ENCODE measurements at regions not wholly inside any gene's neighbourhood (a gene's known extent, or its start where the extent isn't known, plus 50 kb on each side); places are given as distances from the start of the nearest gene placed in this dataset.

GRCh38 chr2:37783545-37783944 lies 112.1 kb upstream of the CDC42EP3 start:
- no peak overlapping the region for H3K4me3 ChIP-seq
- H3K4me1 ChIP-seq: no peaks in the 10 kb centered on the region

GRCh38 chr2:37784071-37784758 lies 112.8 kb upstream of the CDC42EP3 start:
- no peaks in the 10 kb centered on the region for H3K4me1 ChIP-seq
- 85 to 95% methylated on average over 3 of the region's 3 CpGs for WGBS, 2 donors
- no peak overlapping the region for H3K4me3 ChIP-seq
- H3K27me3 ChIP-seq: no peaks in the 10 kb centered on the region
- peaks cover 0 to 19% (median 5%) of the 10 kb centered on the region in 4 donors for H3K9me3 ChIP-seq
- H3K27ac ChIP-seq: no peak overlapping the region
- no peak for DNase-seq (ENCODE audit: low spot score in 2 of 2)
- H3K36me3 ChIP-seq: no peaks in the 10 kb centered on the region
- TF ChIP-seq CTCF (IDR thresholded peaks at IDR 0.05): no peak
- TF ChIP-seq POLR2A (IDR thresholded peaks at IDR 0.05): no peak
- TF ChIP-seq EP300 (IDR thresholded peaks at IDR 0.05): no peak

More at GRCh38 chr2:37783545-37783944, 112.1 kb upstream of the CDC42EP3 start:
- DNase-seq (ENCODE audit: low spot score in 2 of 2): no peak
- Histone ChIP-seq H3K27me3 (no peaks in the 10 kb centered on the region), H3K9me3 (peaks cover 0 to 12% (median 3%) of the 10 kb centered on the region in 4 donors), H3K27ac (no peak overlapping the region), H3K36me3 (no peaks in the 10 kb centered on the region)
- TF ChIP-seq CTCF (IDR thresholded peaks at IDR 0.05) (no peak), EP300 (IDR thresholded peaks at IDR 0.05) (no peak), POLR2A (IDR thresholded peaks at IDR 0.05) (no peak)
- WGBS, 2 donors: 86 to 93% methylated on average over 4 of the region's 4 CpGs

GRCh38 chr2:37784759-37785149 lies 113.3 kb upstream of the CDC42EP3 start:
- 73 to 75% methylated on average over 5 of the region's 5 CpGs for WGBS, 2 donors
- Histone ChIP-seq H3K36me3 (no peaks in the 10 kb centered on the region), H3K4me3 (no peak overlapping the region), H3K4me1 (peaks cover 0 to 3% (median 0%) of the 10 kb centered on the region in 4 donors), H3K9me3 (peaks cover 0 to 20% (median 5%) of the 10 kb centered on the region in 4 donors), H3K27me3 (no peaks in the 10 kb centered on the region), H3K27ac (no peak overlapping the region)
- TF ChIP-seq EP300 (IDR thresholded peaks at IDR 0.05) (no peak), POLR2A (IDR thresholded peaks at IDR 0.05) (no peak), CTCF (IDR thresholded peaks at IDR 0.05) (no peak)
- no peak for DNase-seq (ENCODE audit: low spot score in 2 of 2)

- H3K9me3 ChIP-seq: peaks cover 0 to 20% (median 5%) of the 10 kb centered on the region in 4 donors
- TF ChIP-seq EP300 (IDR thresholded peaks at IDR 0.05) (no peak), POLR2A (IDR thresholded peaks at IDR 0.05) (no peak), CTCF (IDR thresholded peaks at IDR 0.05) (no peak)
- no peak for DNase-seq (ENCODE audit: low spot score in 2 of 2)
- H3K27ac ChIP-seq: no peak overlapping the region
- no peaks in the 10 kb centered on the region for H3K27me3 ChIP-seq
- H3K36me3 ChIP-seq: no peaks in the 10 kb centered on the region
- WGBS, 2 donors: 90 to 92% methylated on average over 1 of the region's 1 CpG
- H3K4me3 ChIP-seq: no peak overlapping the region
- H3K4me1 ChIP-seq: peaks cover 0 to 3% (median 0%) of the 10 kb centered on the region in 4 donors
Measured at GRCh38 chr2:37786191-37786698, 114.8 kb upstream of the CDC42EP3 start.

GRCh38 chr2:37786854-37787253 lies 115.4 kb upstream of the CDC42EP3 start:
- H3K9me3 ChIP-seq: peaks cover 0 to 20% (median 5%) of the 10 kb centered on the region in 4 donors
- H3K27ac ChIP-seq: no peak overlapping the region
- H3K4me1 ChIP-seq: peaks cover 0 to 3% (median 0%) of the 10 kb centered on the region in 4 donors
- no peak overlapping the region for H3K4me3 ChIP-seq
- no peaks in the 10 kb centered on the region for H3K27me3 ChIP-seq
- TF ChIP-seq EP300 (IDR thresholded peaks at IDR 0.05): no peak
- 72 to 76% methylated on average over 5 of the region's 5 CpGs for WGBS, 2 donors
- no peak for DNase-seq (ENCODE audit: low spot score in 2 of 2)
- H3K36me3 ChIP-seq: no peaks in the 10 kb centered on the region
